RWPE1 (cell line): ENCODE measurements at regions not wholly inside any gene's neighbourhood (a gene's known extent, or its start where the extent isn't known, plus 50 kb on each side); places are given as distances from the start of the nearest gene placed in this dataset.
"Not testable (repeated sequence)": the region's sequence is repeated elsewhere in the genome, so short reads cannot be mapped to it uniquely, and the experiment has no call there.

Experiments used
- CTCF ChIA-PET: fragments of 350-600 bp; sonication (Branson Sonifier 250); formaldehyde crosslinking; extraction: SDS; loops from one replicate; lab custom pipeline; 2021; lab: Yijun Ruan, JAX
- POLR2A ChIA-PET: fragments of 400-600 bp; formaldehyde crosslinking; extraction: SDS; loops from one replicate; lab custom pipeline; 2020; ENCODE audit warnings: antibody characterized with exemption; ENCODE audit not compliant: low non-redundant PET; lab: Yijun Ruan, JAX
- DNase-seq: peaks from one replicate; pipeline ENCODE4 v3.0.0; 2012; ENCODE audit warnings: low spot score
- H3K27ac ChIP-seq: fragments of 450-650 bp; 2 replicates; pipeline ENCODE4 v1.5.1; 2017
- CTCF ChIP-seq: fragments of 450-650 bp; conservative IDR thresholded peaks from 2 replicates; pipeline ENCODE4 v1.5.1; 2017; ENCODE audit warnings: low read depth, mild to moderate bottlenecking

- TF ChIP-seq CTCF, result no peak
- H3K27ac ChIP-seq, result no peak overlapping the region
- CTCF ChIA-PET, result no interaction called here
- DNase-seq, result no peak
- POLR2A ChIA-PET, result no interaction called here
Observed at GRCh38 chr6:78709021-78709420, 158.3 kb upstream of the IRAK1BP1 start.

- H3K27ac ChIP-seq, result no peak overlapping the region
- POLR2A ChIA-PET, result no interaction called here
- no peak for DNase-seq
- TF ChIP-seq CTCF, result no peak
- CTCF ChIA-PET, result no interaction called here
Observed at GRCh38 chr6:78713564-78713963, 153.8 kb upstream of the IRAK1BP1 start.

GRCh38 chr6:78744144-78744543, 123.2 kb upstream of the IRAK1BP1 start:
- DNase-seq, result no peak
- H3K27ac ChIP-seq, result no peak overlapping the region
- POLR2A ChIA-PET, result no interaction called here
- no peak for TF ChIP-seq CTCF
- CTCF ChIA-PET, result no interaction called here

GRCh38 chr6:78746457-78746856, 120.9 kb upstream of the IRAK1BP1 start:
- ChIA-PET CTCF (no interaction called here), POLR2A (no interaction called here)
- TF ChIP-seq CTCF, result no peak

GRCh38 chr6:78749326-78749725, 118.0 kb upstream of the IRAK1BP1 start:
- CTCF ChIA-PET, result no interaction called here
- no peak overlapping the region for H3K27ac ChIP-seq
- POLR2A ChIA-PET, result no interaction called here
- no peak for TF ChIP-seq CTCF
- DNase-seq, result no peak

More at GRCh38 chr6:78746457-78746856, 120.9 kb upstream of the IRAK1BP1 start:
- H3K27ac ChIP-seq, result no peak overlapping the region
- DNase-seq, result no peak

GRCh38 chr6:78758297-78758798, 109.0 kb upstream of the IRAK1BP1 start:
- H3K27ac ChIP-seq, CTCF ChIA-PET, DNase-seq, POLR2A ChIA-PET: not testable (repeated sequence)

- no peak for TF ChIP-seq CTCF
- POLR2A ChIA-PET, result no interaction called here
- CTCF ChIA-PET, result no interaction called here
- DNase-seq, result no peak
- no peak overlapping the region for H3K27ac ChIP-seq
Observed at GRCh38 chr6:78768271-78768670, 99.1 kb upstream of the IRAK1BP1 start.
